ENCODE measurements at regions not wholly inside any gene's neighbourhood (a gene's known extent, or its start where the extent isn't known, plus 50 kb on each side); places are given as distances from the start of the nearest gene placed in this dataset.

DNA sequence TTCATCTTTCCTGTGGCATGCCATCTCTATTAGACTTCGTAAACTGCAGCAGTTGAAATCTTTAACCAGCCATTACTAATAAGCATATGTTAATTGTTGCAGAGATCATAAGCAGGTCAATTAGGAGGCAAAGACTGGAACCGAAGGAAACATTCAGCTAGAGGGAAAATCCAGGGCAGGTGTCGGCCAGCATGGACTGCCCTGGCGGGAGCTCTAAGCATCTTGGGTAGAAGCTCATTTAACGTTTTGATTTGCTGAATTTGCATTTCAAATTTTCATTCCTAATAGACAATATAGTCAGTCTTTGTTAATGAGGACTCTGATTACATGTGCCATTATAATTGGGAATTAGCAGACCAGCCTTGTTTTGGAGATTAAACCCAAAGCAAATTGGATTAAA lies 238.6 kb downstream of the POU4F1 start:
- Mint-ChIP-seq H3K9me3 (no peaks in the 10 kb centered on the region), H3K27me3 (ENCODE audit: low read depth) (no peaks in the 10 kb centered on the region), H3K4me1 (no peaks in the 10 kb centered on the region), H3K36me3 (ENCODE audit: low read depth) (no peaks in the 10 kb centered on the region), H3K27ac (no peak overlapping the region), H3K4me3 (no peak overlapping the region)
- TF ChIP-seq CTCF (IDR thresholded peaks at IDR 0.05; ENCODE audit: unreplicated experiment in 3 of 3), result no peak

DNA sequence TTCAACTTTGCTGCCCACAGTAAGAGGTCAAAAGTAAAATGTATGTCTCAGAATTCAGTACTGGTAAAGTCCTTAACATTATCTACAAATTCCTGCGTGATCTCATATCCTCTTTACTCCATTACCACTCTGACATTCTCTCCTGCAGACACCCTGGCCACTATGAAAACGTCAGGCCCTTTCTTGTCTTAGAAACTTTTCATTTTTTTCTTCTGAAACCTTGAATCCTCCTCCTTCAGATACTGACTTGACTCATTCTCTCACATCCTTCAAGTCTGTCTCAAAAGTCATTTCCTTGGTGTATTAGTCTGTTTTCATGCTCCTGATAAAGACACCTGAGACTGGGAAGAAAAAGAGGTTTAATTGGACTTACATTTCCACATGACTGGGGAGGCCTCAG lies 262.3 kb downstream of the POU4F1 start:
- Mint-ChIP-seq H3K36me3 (ENCODE audit: low read depth) (no peaks in the 10 kb centered on the region), H3K4me3 (no peak overlapping the region), H3K9me3 (no peaks in the 10 kb centered on the region), H3K27ac (no peak overlapping the region), H3K27me3 (ENCODE audit: low read depth) (peaks cover 3% of the 10 kb centered on the region), H3K4me1 (no peaks in the 10 kb centered on the region)
- TF ChIP-seq CTCF (IDR thresholded peaks at IDR 0.05; ENCODE audit: unreplicated experiment in 3 of 3), result no peak

GRCh38 chr13:78339927-78340326 lies 263.4 kb downstream of the POU4F1 start:
- TF ChIP-seq CTCF (IDR thresholded peaks at IDR 0.05; ENCODE audit: unreplicated experiment in 3 of 3), result no peak
- Mint-ChIP-seq H3K36me3 (ENCODE audit: low read depth) (no peaks in the 10 kb centered on the region), H3K4me3 (no peak overlapping the region), H3K27ac (no peak overlapping the region), H3K27me3 (ENCODE audit: low read depth) (peaks cover 3% of the 10 kb centered on the region), H3K9me3 (no peaks in the 10 kb centered on the region), H3K4me1 (no peaks in the 10 kb centered on the region)

GRCh38 chr13:78334059-78334458 lies 269.3 kb downstream of the POU4F1 start:
- H3K36me3 Mint-ChIP-seq (ENCODE audit: low read depth), result no peaks in the 10 kb centered on the region
- H3K27me3 Mint-ChIP-seq (ENCODE audit: low read depth), result peaks cover 3% of the 10 kb centered on the region
- no peaks in the 10 kb centered on the region for H3K4me1 Mint-ChIP-seq
- no peak for TF ChIP-seq CTCF (IDR thresholded peaks at IDR 0.05; ENCODE audit: unreplicated experiment in 3 of 3)
- H3K4me3 Mint-ChIP-seq, result no peak overlapping the region
- no peaks in the 10 kb centered on the region for H3K9me3 Mint-ChIP-seq
- no peak overlapping the region for H3K27ac Mint-ChIP-seq

GRCh38 chr13:78326633-78327032 lies 276.7 kb downstream of the POU4F1 start:
- Mint-ChIP-seq H3K9me3 (no peaks in the 10 kb centered on the region), H3K4me1 (no peaks in the 10 kb centered on the region), H3K4me3 (no peak overlapping the region), H3K36me3 (ENCODE audit: low read depth) (no peaks in the 10 kb centered on the region), H3K27ac (no peak overlapping the region), H3K27me3 (ENCODE audit: low read depth) (peaks cover 3% of the 10 kb centered on the region)
- TF ChIP-seq CTCF (IDR thresholded peaks at IDR 0.05; ENCODE audit: unreplicated experiment in 3 of 3), result no peak

GRCh38 chr13:78325585-78325984 lies 277.8 kb downstream of the POU4F1 start:
- no peak overlapping the region for H3K4me3 Mint-ChIP-seq
- TF ChIP-seq CTCF (IDR thresholded peaks at IDR 0.05; ENCODE audit: unreplicated experiment in 3 of 3), result no peak
- peaks cover 3% of the 10 kb centered on the region for H3K27me3 Mint-ChIP-seq (ENCODE audit: low read depth)
- no peak overlapping the region for H3K27ac Mint-ChIP-seq
- no peaks in the 10 kb centered on the region for H3K4me1 Mint-ChIP-seq
- H3K36me3 Mint-ChIP-seq (ENCODE audit: low read depth), result no peaks in the 10 kb centered on the region
- no peaks in the 10 kb centered on the region for H3K9me3 Mint-ChIP-seq

Data from nephron (organoid).